SK-N-SH (cell line): ENCODE measurements at regions not wholly inside any gene's neighbourhood (a gene's known extent, or its start where the extent isn't known, plus 50 kb on each side); places are given as distances from the start of the nearest gene placed in this dataset.

Experiments used
- CTCF ChIA-PET: fragments of 300-600, 350-600 bp; formaldehyde crosslinking; extraction: SDS; loops from one replicate; lab custom pipeline; 2021; lab: Yijun Ruan, JAX
- POLR2A ChIA-PET: fragments of 350-600 bp; sonication (Branson Sonifier 250); formaldehyde crosslinking; extraction: SDS; loops from one replicate; lab custom pipeline; 2020; ENCODE audit warnings: antibody characterized with exemption, inconsistent platforms; lab: Yijun Ruan, JAX
- DNase-seq: peaks from one replicate; pipeline ENCODE4 v3.0.0; 2012
- H2AFZ ChIP-seq: fragments of 200-600 bp; sonication (generic); 2 replicates; pipeline ENCODE4 v1.8.1; 2016; ENCODE audit warnings: antibody characterized with exemption, mild to moderate bottlenecking, low read depth
- H3F3A ChIP-seq: fragments of 200-600 bp; sonication (generic); replicated peaks from 2 replicates; pipeline ENCODE3; 2016; ENCODE audit warnings: antibody characterized with exemption, mild to moderate bottlenecking; ENCODE audit not compliant: insufficient read depth
- H3K27ac ChIP-seq, 2 experiments: fragments of 200-500 bp in 1 of 2; fragments of 200-600 bp in 1 of 2; sonication (Bioruptor generic) in 1 of 2; sonication (generic), shearing (Covaris generic) in 1 of 2; 2 replicates each; pipeline versions ENCODE4 v1.5.1 to v1.6.1; 2014 to 2016; ENCODE audit warnings: low read depth in 2 of 2, inconsistent platforms in 1 of 2, low read length in 1 of 2, mild to moderate bottlenecking in 1 of 2, mixed read lengths in 1 of 2
- H3K27me3 ChIP-seq: fragments of 200-600 bp; sonication (generic), shearing (Covaris generic); 2 replicates; pipeline ENCODE4 v1.6.1; 2016; ENCODE audit warnings: mixed run types; ENCODE audit not compliant: insufficient read depth
- H3K36me3 ChIP-seq, 2 experiments: fragments of 200-500 bp in 1 of 2; fragments of 200-600 bp in 1 of 2; sonication (Bioruptor generic) in 1 of 2; sonication (generic) in 1 of 2; replicated peaks in 1 of 2; 2 replicates each; pipeline versions ENCODE3 to v1.5.1; 2014 to 2016; ENCODE audit warnings: low read length in 1 of 2, mild to moderate bottlenecking in 1 of 2; ENCODE audit not compliant: insufficient read depth in 2 of 2, control insufficient read depth in 1 of 2
- H3K4me1 ChIP-seq, 2 experiments: fragments of 200-500 bp in 1 of 2; fragments of 200-600 bp in 1 of 2; sonication (Bioruptor generic) in 1 of 2; sonication (generic), shearing (Covaris generic) in 1 of 2; 2 replicates each; pipeline versions ENCODE4 v1.5.1 to v1.6.1; 2014 to 2016; ENCODE audit warnings: low read depth in 1 of 2, low read length in 1 of 2, mixed run types in 1 of 2; ENCODE audit not compliant: insufficient read depth in 2 of 2, control insufficient read depth in 1 of 2
- H3K4me2 ChIP-seq: fragments of 200-600 bp; sonication (generic), shearing (Covaris generic); 2 replicates; pipeline ENCODE4 v1.6.1; 2017; ENCODE audit warnings: mixed run types
- H3K4me3 ChIP-seq, 2 experiments: fragments of 200-500 bp in 1 of 2; fragments of 200-600 bp in 1 of 2; sonication (Bioruptor generic) in 1 of 2; sonication (generic), shearing (Covaris generic) in 1 of 2; 2 replicates each; pipeline versions ENCODE4 v1.5.1 to v1.8.1; 2014 to 2016; ENCODE audit warnings: low read depth in 2 of 2, inconsistent platforms in 1 of 2, low read length in 1 of 2, mild to moderate bottlenecking in 1 of 2, mixed read lengths in 1 of 2, moderate library complexity in 1 of 2
- H3K79me2 ChIP-seq: fragments of 200-600 bp; sonication (generic); 2 replicates; pipeline ENCODE4 v1.8.1; 2017; ENCODE audit warnings: mild to moderate bottlenecking; ENCODE audit not compliant: insufficient read depth
- H3K9ac ChIP-seq: fragments of 200-600 bp; sonication (generic); 2 replicates; pipeline ENCODE4 v1.6.1; 2017; ENCODE audit warnings: mixed run types
- H3K9me2 ChIP-seq: fragments of 200-600 bp; sonication (generic); 2 replicates; pipeline ENCODE4 v1.6.1; 2017; ENCODE audit warnings: mixed run types
- H3K9me3 ChIP-seq: fragments of 200-600 bp; sonication (generic); 2 replicates; pipeline ENCODE4 v1.6.1; 2017; ENCODE audit warnings: mixed run types, mild to moderate bottlenecking, moderate library complexity
- H4K20me1 ChIP-seq: fragments of 200-600 bp; sonication (generic); 2 replicates; pipeline ENCODE4 v1.6.1; 2017; ENCODE audit warnings: mild to moderate bottlenecking, mixed run types; ENCODE audit not compliant: insufficient read depth
- MXI1 ChIP-seq: IDR thresholded peaks from 2 replicates; pipeline ENCODE4 v1.6.1; 2012; ENCODE audit warnings: mild to moderate bottlenecking, low read depth, low read length, improper control_type of control experiment
- NRF1 ChIP-seq: IDR thresholded peaks from 2 replicates; pipeline ENCODE4 v1.6.1; 2012; ENCODE audit warnings: low read depth, mild to moderate bottlenecking, low read length
- POLR2AphosphoS5 ChIP-seq: IDR thresholded peaks from 2 replicates; pipeline ENCODE4 v1.6.1; 2012; ENCODE audit warnings: low read depth, low read length
- RFX5 ChIP-seq: IDR thresholded peaks from 2 replicates; pipeline ENCODE4 v1.6.1; 2012; ENCODE audit warnings: mild to moderate bottlenecking, improper control_type of control experiment, low read length
- SIN3A ChIP-seq: IDR thresholded peaks from 2 replicates; pipeline ENCODE4 v1.6.1; 2012; ENCODE audit warnings: low read depth, mild to moderate bottlenecking, low read length, moderate library complexity, borderline replicate concordance
- TAF1 ChIP-seq: IDR thresholded peaks from 2 replicates; pipeline ENCODE4 v1.6.1; 2012; ENCODE audit warnings: low read depth, mild to moderate bottlenecking, low read length, moderate library complexity, borderline replicate concordance
- WGBS: methylation state at CpG from one replicate; pipeline ENCODE4 v1.1.6; 2017; ENCODE audit warnings: low lambda C conversion rate; 5-methylcytosine and 5-hydroxymethylcytosine counted together
- TF ChIP-seq, protein P1 (sequence below): IDR thresholded peaks from 2 replicates; pipeline ENCODE4 v1.4.0; 2012; ENCODE audit warnings: low read depth, borderline replicate concordance
- TF ChIP-seq, protein P2 (sequence below): IDR thresholded peaks from 2 replicates; pipeline ENCODE4 v1.4.0; 2012; ENCODE audit warnings: low read depth
- TF ChIP-seq, protein P3 (sequence below): fragments of 200-600 bp; sonication (generic); IDR thresholded peaks from 2 replicates; pipeline ENCODE4 v1.6.1; 2017; ENCODE audit warnings: antibody characterized with exemption, mild to moderate bottlenecking, moderate library complexity
- TF ChIP-seq, protein P4 (sequence below): IDR thresholded peaks from 2 replicates; pipeline ENCODE4 v1.6.1; 2012; ENCODE audit warnings: mild to moderate bottlenecking, low read depth, low read length, moderate library complexity

DNA sequence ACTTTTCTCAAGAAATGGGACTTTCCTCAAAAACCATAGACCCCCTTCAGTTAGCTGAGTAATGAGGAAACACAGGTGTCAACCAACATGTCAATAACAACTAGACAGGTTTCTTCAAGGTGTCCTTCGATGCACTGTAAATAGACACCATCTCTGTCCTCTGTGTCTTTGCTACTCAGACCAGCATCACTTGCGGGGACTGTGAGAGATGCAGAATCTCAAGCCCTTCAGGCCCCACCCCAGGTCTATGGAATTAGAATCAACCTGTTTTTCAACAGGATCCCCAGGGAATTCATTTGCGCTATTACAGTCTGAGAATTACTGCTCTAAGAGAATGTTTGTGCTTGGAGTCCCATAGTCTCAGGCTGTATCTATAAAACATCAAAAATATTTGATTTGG is 469.9 kb downstream of the COG6 start:
- ChIA-PET CTCF (no interaction called here), POLR2A (no interaction called here)
- no peaks in the 10 kb centered on the region for H4K20me1 ChIP-seq
- no peaks in the 10 kb centered on the region for H3K9me3 ChIP-seq
- DNase-seq, result no peak
- 87% methylated on average over 3 of the region's 3 CpGs for WGBS
- no peaks in the 10 kb centered on the region for H3K27me3 ChIP-seq
- TF ChIP-seq SIN3A (no peak), MXI1 (no peak), TAF1 (no peak), RFX5 (no peak), NRF1 (no peak), POLR2AphosphoS5 (no peak)
- TF ChIP-seq, protein P1, sequence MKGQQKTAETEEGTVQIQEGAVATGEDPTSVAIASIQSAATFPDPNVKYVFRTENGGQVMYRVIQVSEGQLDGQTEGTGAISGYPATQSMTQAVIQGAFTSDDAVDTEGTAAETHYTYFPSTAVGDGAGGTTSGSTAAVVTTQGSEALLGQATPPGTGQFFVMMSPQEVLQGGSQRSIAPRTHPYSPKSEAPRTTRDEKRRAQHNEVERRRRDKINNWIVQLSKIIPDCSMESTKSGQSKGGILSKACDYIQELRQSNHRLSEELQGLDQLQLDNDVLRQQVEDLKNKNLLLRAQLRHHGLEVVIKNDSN, result no peak
- TF ChIP-seq, protein P2, sequence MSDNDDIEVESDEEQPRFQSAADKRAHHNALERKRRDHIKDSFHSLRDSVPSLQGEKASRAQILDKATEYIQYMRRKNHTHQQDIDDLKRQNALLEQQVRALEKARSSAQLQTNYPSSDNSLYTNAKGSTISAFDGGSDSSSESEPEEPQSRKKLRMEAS, result no peak
- TF ChIP-seq, protein P3, sequence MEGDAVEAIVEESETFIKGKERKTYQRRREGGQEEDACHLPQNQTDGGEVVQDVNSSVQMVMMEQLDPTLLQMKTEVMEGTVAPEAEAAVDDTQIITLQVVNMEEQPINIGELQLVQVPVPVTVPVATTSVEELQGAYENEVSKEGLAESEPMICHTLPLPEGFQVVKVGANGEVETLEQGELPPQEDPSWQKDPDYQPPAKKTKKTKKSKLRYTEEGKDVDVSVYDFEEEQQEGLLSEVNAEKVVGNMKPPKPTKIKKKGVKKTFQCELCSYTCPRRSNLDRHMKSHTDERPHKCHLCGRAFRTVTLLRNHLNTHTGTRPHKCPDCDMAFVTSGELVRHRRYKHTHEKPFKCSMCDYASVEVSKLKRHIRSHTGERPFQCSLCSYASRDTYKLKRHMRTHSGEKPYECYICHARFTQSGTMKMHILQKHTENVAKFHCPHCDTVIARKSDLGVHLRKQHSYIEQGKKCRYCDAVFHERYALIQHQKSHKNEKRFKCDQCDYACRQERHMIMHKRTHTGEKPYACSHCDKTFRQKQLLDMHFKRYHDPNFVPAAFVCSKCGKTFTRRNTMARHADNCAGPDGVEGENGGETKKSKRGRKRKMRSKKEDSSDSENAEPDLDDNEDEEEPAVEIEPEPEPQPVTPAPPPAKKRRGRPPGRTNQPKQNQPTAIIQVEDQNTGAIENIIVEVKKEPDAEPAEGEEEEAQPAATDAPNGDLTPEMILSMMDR, result no peak
- TF ChIP-seq, protein P4, sequence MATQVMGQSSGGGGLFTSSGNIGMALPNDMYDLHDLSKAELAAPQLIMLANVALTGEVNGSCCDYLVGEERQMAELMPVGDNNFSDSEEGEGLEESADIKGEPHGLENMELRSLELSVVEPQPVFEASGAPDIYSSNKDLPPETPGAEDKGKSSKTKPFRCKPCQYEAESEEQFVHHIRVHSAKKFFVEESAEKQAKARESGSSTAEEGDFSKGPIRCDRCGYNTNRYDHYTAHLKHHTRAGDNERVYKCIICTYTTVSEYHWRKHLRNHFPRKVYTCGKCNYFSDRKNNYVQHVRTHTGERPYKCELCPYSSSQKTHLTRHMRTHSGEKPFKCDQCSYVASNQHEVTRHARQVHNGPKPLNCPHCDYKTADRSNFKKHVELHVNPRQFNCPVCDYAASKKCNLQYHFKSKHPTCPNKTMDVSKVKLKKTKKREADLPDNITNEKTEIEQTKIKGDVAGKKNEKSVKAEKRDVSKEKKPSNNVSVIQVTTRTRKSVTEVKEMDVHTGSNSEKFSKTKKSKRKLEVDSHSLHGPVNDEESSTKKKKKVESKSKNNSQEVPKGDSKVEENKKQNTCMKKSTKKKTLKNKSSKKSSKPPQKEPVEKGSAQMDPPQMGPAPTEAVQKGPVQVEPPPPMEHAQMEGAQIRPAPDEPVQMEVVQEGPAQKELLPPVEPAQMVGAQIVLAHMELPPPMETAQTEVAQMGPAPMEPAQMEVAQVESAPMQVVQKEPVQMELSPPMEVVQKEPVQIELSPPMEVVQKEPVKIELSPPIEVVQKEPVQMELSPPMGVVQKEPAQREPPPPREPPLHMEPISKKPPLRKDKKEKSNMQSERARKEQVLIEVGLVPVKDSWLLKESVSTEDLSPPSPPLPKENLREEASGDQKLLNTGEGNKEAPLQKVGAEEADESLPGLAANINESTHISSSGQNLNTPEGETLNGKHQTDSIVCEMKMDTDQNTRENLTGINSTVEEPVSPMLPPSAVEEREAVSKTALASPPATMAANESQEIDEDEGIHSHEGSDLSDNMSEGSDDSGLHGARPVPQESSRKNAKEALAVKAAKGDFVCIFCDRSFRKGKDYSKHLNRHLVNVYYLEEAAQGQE, result no peak
- H3K27ac ChIP-seq, result no peak overlapping the region
- H3K4me3 ChIP-seq, result no peak overlapping the region
- H2AFZ ChIP-seq, result no peak overlapping the region
- H3K4me2 ChIP-seq, result no peak overlapping the region
- no peaks in the 10 kb centered on the region for H3K79me2 ChIP-seq
- H3K9ac ChIP-seq, result no peak overlapping the region
- no peaks in the 10 kb centered on the region for H3K4me1 ChIP-seq
- no peaks in the 10 kb centered on the region for H3K36me3 ChIP-seq
- no peaks in the 10 kb centered on the region for H3F3A ChIP-seq
- no peaks in the 10 kb centered on the region for H3K9me2 ChIP-seq
